ENCODE measurements at regions not wholly inside any gene's neighbourhood (a gene's known extent, or its start where the extent isn't known, plus 50 kb on each side); places are given as distances from the start of the nearest gene placed in this dataset.

- Histone ChIP-seq H3K36me3 (replicated peaks; ENCODE audit: insufficient read depth, low read length) (no peaks in the 10 kb centered on the region), H2AFZ (ENCODE audit: low read length) (no peak overlapping the region), H3K4me2 (ENCODE audit: low read depth, low read length) (peak overlapping the region; percentile 6; the same call in 1 of the 2 replicates), H3F3A (ENCODE audit: insufficient read depth, low read length) (no peaks in the 10 kb centered on the region), H3K9me3 (replicated peaks; ENCODE audit: insufficient read depth, low read length) (no peaks in the 10 kb centered on the region), H3K27me3 (replicated peaks; ENCODE audit: insufficient read depth, low read length) (no peaks in the 10 kb centered on the region), H4K20me1 (ENCODE audit: insufficient read depth, low read length) (no peaks in the 10 kb centered on the region), H3K4me1 (ENCODE audit: low read length) (peaks cover 13% of the 10 kb centered on the region; the same call in 1 of the 2 replicates), H3K27ac (ENCODE audit: low read length) (peak overlapping the region; percentile 33; the same call in 1 of the 2 replicates), H3K9ac (ENCODE audit: low read length) (no peak overlapping the region), H3K79me2 (ENCODE audit: low read length) (no peaks in the 10 kb centered on the region), H3K4me3 (ENCODE audit: low read length) (no peak overlapping the region), H3K9me2 (replicated peaks; ENCODE audit: insufficient read depth, low read length) (no peaks in the 10 kb centered on the region)
- DNase-seq: peak; percentile 29
- TF ChIP-seq CTCF (IDR thresholded peaks at IDR 0.05; ENCODE audit: low read length) (no peak), EZH2phosphoT487 (IDR thresholded peaks at IDR 0.05; ENCODE audit: low read length) (no peak), EZH2 (optimal IDR thresholded peaks at IDR 0.05; ENCODE audit: low read depth, low read length) (no peak)
Observed at GRCh38 chr6:112620812-112621569, 273.9 kb downstream of the RFPL4B start.

GRCh38 chr6:112622036-112622435, 274.9 kb downstream of the RFPL4B start:
- H3K27ac ChIP-seq (ENCODE audit: low read length): no peak overlapping the region
- no peaks in the 10 kb centered on the region for H3F3A ChIP-seq (ENCODE audit: insufficient read depth, low read length)
- peaks cover 13% of the 10 kb centered on the region; the same call in 1 of the 2 replicates for H3K4me1 ChIP-seq (ENCODE audit: low read length)
- TF ChIP-seq EZH2phosphoT487 (IDR thresholded peaks at IDR 0.05; ENCODE audit: low read length) (no peak), CTCF (IDR thresholded peaks at IDR 0.05; ENCODE audit: low read length) (no peak), EZH2 (optimal IDR thresholded peaks at IDR 0.05; ENCODE audit: low read depth, low read length) (no peak)
- H3K4me3 ChIP-seq (ENCODE audit: low read length): no peak overlapping the region
- no peak overlapping the region for H3K9ac ChIP-seq (ENCODE audit: low read length)
- no peaks in the 10 kb centered on the region for H3K27me3 ChIP-seq (replicated peaks; ENCODE audit: insufficient read depth, low read length)
- H3K9me2 ChIP-seq (replicated peaks; ENCODE audit: insufficient read depth, low read length): no peaks in the 10 kb centered on the region
- H3K9me3 ChIP-seq (replicated peaks; ENCODE audit: insufficient read depth, low read length): no peaks in the 10 kb centered on the region
- no peak overlapping the region for H3K4me2 ChIP-seq (ENCODE audit: low read depth, low read length)
- H3K36me3 ChIP-seq (replicated peaks; ENCODE audit: insufficient read depth, low read length): no peaks in the 10 kb centered on the region
- no peak overlapping the region for H2AFZ ChIP-seq (ENCODE audit: low read length)
- no peaks in the 10 kb centered on the region for H3K79me2 ChIP-seq (ENCODE audit: low read length)
- no peaks in the 10 kb centered on the region for H4K20me1 ChIP-seq (ENCODE audit: insufficient read depth, low read length)
- no peak for DNase-seq

GRCh38 chr6:112626468-112627082, 279.4 kb downstream of the RFPL4B start:
- TF ChIP-seq EZH2phosphoT487 (IDR thresholded peaks at IDR 0.05; ENCODE audit: low read length) (no peak), EZH2 (optimal IDR thresholded peaks at IDR 0.05; ENCODE audit: low read depth, low read length) (no peak), CTCF (IDR thresholded peaks at IDR 0.05; ENCODE audit: low read length) (no peak)
- H2AFZ ChIP-seq (ENCODE audit: low read length): no peak overlapping the region
- H3K4me2 ChIP-seq (ENCODE audit: low read depth, low read length): no peak overlapping the region
- no peaks in the 10 kb centered on the region for H3K9me3 ChIP-seq (replicated peaks; ENCODE audit: insufficient read depth, low read length)
- no peak overlapping the region for H3K9ac ChIP-seq (ENCODE audit: low read length)
- H3K36me3 ChIP-seq (replicated peaks; ENCODE audit: insufficient read depth, low read length): no peaks in the 10 kb centered on the region
- H3K9me2 ChIP-seq (replicated peaks; ENCODE audit: insufficient read depth, low read length): no peaks in the 10 kb centered on the region
- peaks cover 2% of the 10 kb centered on the region; the same call in 1 of the 2 replicates for H3K4me1 ChIP-seq (ENCODE audit: low read length)
- H3K4me3 ChIP-seq (ENCODE audit: low read length): no peak overlapping the region
- no peaks in the 10 kb centered on the region for H3F3A ChIP-seq (ENCODE audit: insufficient read depth, low read length)
- no peak overlapping the region for H3K27ac ChIP-seq (ENCODE audit: low read length)
- no peaks in the 10 kb centered on the region for H3K27me3 ChIP-seq (replicated peaks; ENCODE audit: insufficient read depth, low read length)
- H4K20me1 ChIP-seq (ENCODE audit: insufficient read depth, low read length): no peaks in the 10 kb centered on the region
- no peaks in the 10 kb centered on the region for H3K79me2 ChIP-seq (ENCODE audit: low read length)
- no peak for DNase-seq

Measured in MM.1S (cell line).